Gastrocnemius medialis (tissue), 4 donors: ENCODE measurements at regions not wholly inside any gene's neighbourhood (a gene's known extent, or its start where the extent isn't known, plus 50 kb on each side); places are given as distances from the start of the nearest gene placed in this dataset.

Source experiments
- CTCF ChIP-seq, 5 experiments: fragments of 450-650 bp in 3 of 5; fragments of 200-600 bp in 2 of 5; sonication (generic) in 2 of 5; IDR thresholded peaks in 4 of 5; conservative IDR thresholded peaks in 1 of 5; 1 replicate in 4 of 5; 2 replicates in 1 of 5; pipeline ENCODE4 v1.5.1; 2016 to 2019; ENCODE audit warnings: antibody characterized with exemption in 5 of 5, mild to moderate bottlenecking in 3 of 5, moderate library complexity in 3 of 5
- POLR2A ChIP-seq, 2 donors: fragments of 450-650 bp; IDR thresholded peaks; one replicate each; pipeline ENCODE4 v1.6.1; 2017; ENCODE audit warnings: antibody characterized with exemption in 2 of 2, mild to moderate bottlenecking in 2 of 2, moderate library complexity in 2 of 2

- TF ChIP-seq CTCF (IDR thresholded peaks at IDR 0.05 in 4 of 5, conservative IDR thresholded peaks at IDR 0.05 in 1 of 5) (no peak), POLR2A (IDR thresholded peaks at IDR 0.05) (no peak)
Measured at GRCh38 chr2:59920307-59920706, 633.1 kb downstream of the BCL11A start.
